PFSK-1 (cell line): ENCODE measurements at regions not wholly inside any gene's neighbourhood (a gene's known extent, or its start where the extent isn't known, plus 50 kb on each side); places are given as distances from the start of the nearest gene placed in this dataset.

Source experiments
- FOXP2 ChIP-seq: optimal IDR thresholded peaks from 2 replicates; pipeline ENCODE3; 2011; ENCODE audit warnings: borderline replicate concordance, control low read depth, inconsistent platforms; ENCODE audit not compliant: insufficient read depth; ENCODE audit errors: extremely low read length, extremely low read depth
- POLR2AphosphoS5 ChIP-seq: IDR thresholded peaks from 2 replicates; pipeline ENCODE4 v1.6.1; 2012; ENCODE audit warnings: low read depth, mild to moderate bottlenecking, control low read depth, low read length, moderate library complexity
- SIN3A ChIP-seq: IDR thresholded peaks from 2 replicates; pipeline ENCODE4 v1.6.1; 2012; ENCODE audit warnings: mild to moderate bottlenecking, low read length, moderate library complexity, borderline replicate concordance; ENCODE audit not compliant: insufficient read depth
- TAF1 ChIP-seq: IDR thresholded peaks from 2 replicates; pipeline ENCODE4 v1.6.1; 2012; ENCODE audit warnings: low read length, control low read depth, borderline replicate concordance; ENCODE audit not compliant: insufficient read depth
- TF ChIP-seq, protein P1 (sequence below), 2 experiments: IDR thresholded peaks; 2 replicates each; pipeline versions ENCODE4 v1.6.1 to v1.8.0; 2011 to 2012; ENCODE audit warnings: low read depth in 2 of 2, low read length in 2 of 2, control low read depth in 1 of 2, inconsistent platforms in 1 of 2, mild to moderate bottlenecking in 1 of 2, moderate library complexity in 1 of 2; ENCODE audit not compliant: insufficient read depth in 1 of 2

- TF ChIP-seq SIN3A (no peak), TAF1 (no peak), POLR2AphosphoS5 (no peak), FOXP2 (no peak)
- TF ChIP-seq, protein P1, sequence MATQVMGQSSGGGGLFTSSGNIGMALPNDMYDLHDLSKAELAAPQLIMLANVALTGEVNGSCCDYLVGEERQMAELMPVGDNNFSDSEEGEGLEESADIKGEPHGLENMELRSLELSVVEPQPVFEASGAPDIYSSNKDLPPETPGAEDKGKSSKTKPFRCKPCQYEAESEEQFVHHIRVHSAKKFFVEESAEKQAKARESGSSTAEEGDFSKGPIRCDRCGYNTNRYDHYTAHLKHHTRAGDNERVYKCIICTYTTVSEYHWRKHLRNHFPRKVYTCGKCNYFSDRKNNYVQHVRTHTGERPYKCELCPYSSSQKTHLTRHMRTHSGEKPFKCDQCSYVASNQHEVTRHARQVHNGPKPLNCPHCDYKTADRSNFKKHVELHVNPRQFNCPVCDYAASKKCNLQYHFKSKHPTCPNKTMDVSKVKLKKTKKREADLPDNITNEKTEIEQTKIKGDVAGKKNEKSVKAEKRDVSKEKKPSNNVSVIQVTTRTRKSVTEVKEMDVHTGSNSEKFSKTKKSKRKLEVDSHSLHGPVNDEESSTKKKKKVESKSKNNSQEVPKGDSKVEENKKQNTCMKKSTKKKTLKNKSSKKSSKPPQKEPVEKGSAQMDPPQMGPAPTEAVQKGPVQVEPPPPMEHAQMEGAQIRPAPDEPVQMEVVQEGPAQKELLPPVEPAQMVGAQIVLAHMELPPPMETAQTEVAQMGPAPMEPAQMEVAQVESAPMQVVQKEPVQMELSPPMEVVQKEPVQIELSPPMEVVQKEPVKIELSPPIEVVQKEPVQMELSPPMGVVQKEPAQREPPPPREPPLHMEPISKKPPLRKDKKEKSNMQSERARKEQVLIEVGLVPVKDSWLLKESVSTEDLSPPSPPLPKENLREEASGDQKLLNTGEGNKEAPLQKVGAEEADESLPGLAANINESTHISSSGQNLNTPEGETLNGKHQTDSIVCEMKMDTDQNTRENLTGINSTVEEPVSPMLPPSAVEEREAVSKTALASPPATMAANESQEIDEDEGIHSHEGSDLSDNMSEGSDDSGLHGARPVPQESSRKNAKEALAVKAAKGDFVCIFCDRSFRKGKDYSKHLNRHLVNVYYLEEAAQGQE (IDR thresholded peaks at IDR 0.05; ENCODE audit: insufficient read depth in 1 of 2, low read depth in 2 of 2, low read length in 2 of 2), result no peak
Observed at GRCh38 chr11:115767047-115767802, 263.0 kb upstream of the CADM1 start.

- TF ChIP-seq POLR2AphosphoS5 (no peak), SIN3A (no peak), TAF1 (no peak), FOXP2 (no peak)
- TF ChIP-seq, protein P1 (IDR thresholded peaks at IDR 0.05; ENCODE audit: insufficient read depth in 1 of 2, low read depth in 2 of 2, low read length in 2 of 2), result no peak
Observed at GRCh38 chr11:115766561-115766960, 262.3 kb upstream of the CADM1 start.

DNA sequence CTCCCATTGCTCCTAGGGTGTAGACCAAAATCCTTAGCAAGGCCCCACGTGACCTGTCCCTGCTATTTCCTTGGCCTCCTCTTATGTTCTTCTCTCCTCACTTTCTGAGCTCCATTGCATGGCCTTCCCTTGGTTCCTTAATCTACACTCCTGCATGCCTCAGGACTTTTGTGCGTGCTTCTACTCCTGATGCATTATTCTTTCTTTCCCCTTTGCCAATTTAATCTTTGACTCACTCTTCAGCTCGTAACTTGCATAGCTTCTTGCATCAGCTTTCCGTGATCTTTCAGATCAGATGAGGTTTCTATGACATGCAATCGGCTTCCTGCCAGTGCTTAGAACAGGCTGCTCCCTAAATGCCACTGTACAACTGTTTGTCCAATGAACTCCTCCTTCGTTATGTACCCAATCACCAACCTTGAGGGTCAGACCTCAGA, 261.6 kb upstream of the CADM1 start:
- no peak for TF ChIP-seq SIN3A
- TF ChIP-seq TAF1, result no peak
- no peak for TF ChIP-seq POLR2AphosphoS5
- TF ChIP-seq FOXP2, result no peak
- TF ChIP-seq, protein P1 (IDR thresholded peaks at IDR 0.05; ENCODE audit: insufficient read depth in 1 of 2, low read depth in 2 of 2, low read length in 2 of 2), result no peak

DNA sequence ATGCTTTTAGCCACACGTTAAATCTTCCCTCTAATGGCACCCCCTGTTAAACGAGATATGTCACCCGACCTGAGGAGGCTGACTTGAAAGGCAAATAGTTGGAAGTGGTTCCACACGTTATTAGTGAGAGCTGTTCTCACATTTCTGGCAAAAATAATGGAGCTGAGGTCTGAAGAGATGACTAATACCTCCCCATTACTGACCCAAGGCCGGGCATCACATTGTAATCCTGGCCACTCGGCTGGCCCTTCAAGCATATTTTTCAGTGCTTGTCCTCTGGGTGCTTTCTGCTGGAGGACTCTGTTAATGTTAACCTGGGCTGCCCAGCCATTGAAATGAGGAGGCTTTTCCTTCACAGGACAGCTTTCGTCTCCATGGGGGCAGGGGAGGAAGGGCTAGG, 260.0 kb upstream of the CADM1 start:
- TF ChIP-seq POLR2AphosphoS5, result no peak

DNA sequence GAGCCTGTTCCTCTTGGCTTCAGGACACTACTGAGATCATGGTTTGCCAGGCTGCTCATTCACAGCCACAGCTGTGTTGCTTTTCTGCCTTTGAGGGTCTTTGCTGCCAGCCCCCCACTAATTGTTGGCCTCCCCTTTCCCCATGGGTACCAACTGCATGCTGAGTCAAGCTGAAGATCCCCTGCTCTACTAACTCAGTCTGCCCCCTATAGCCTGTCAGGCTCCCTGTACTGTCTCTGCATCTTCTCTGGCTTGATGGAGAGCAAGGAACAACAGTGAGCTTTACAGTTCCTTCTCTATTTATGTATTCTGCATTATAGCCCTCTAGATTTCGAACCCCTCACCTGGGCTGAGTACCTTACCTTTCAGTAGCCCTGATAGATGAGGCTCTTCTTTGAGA, 257.6 kb upstream of the CADM1 start:
- TF ChIP-seq FOXP2 (no peak), SIN3A (no peak), TAF1 (no peak)
- TF ChIP-seq, protein P1 (IDR thresholded peaks at IDR 0.05; ENCODE audit: insufficient read depth in 1 of 2, low read depth in 2 of 2, low read length in 2 of 2), result no peak
